Activated CD8-positive, alpha-beta memory T cell treated with anti-CD3 and anti-CD28 coated beads for 48 hours (primary cell): ENCODE measurements at regions not wholly inside any gene's neighbourhood (a gene's known extent, or its start where the extent isn't known, plus 50 kb on each side); places are given as distances from the start of the nearest gene placed in this dataset.

Source experiments
- DNase-seq, 3 experiments: peaks; one replicate each; pipeline ENCODE4 v3.0.0-alpha.2; 2020; ENCODE audit warnings: low read depth in 2 of 3, low spot score in 2 of 3

- no peak for DNase-seq
Observed at GRCh38 chr1:18057623-18058022, 50.0 kb upstream of the IGSF21 start.
